SK-N-SH treated with all-trans-retinoic acid at 6 μM for 48 hours (cell line): ENCODE measurements at regions not wholly inside any gene's neighbourhood (a gene's known extent, or its start where the extent isn't known, plus 50 kb on each side); places are given as distances from the start of the nearest gene placed in this dataset.

Source experiments
- PATZ1 ChIP-seq: fragments of 250-450 bp; sonication (Bioruptor Pico); IDR thresholded peaks from 2 replicates; pipeline ENCODE4 v1.8.0; 2020; ENCODE audit warnings: mild to moderate bottlenecking, moderate library complexity, borderline replicate concordance
- TF ChIP-seq, protein P1 (sequence below): fragments of 250-450 bp; sonication (Bioruptor Pico); IDR thresholded peaks from 2 replicates; pipeline ENCODE4 v1.8.0; 2021; ENCODE audit warnings: low read depth, mild to moderate bottlenecking, moderate library complexity, borderline replicate concordance
- TF ChIP-seq, protein P2 (sequence below): fragments of 250-450 bp; sonication (Bioruptor Pico); IDR thresholded peaks from 2 replicates; pipeline ENCODE4 v1.5.0; 2020; ENCODE audit warnings: mild to moderate bottlenecking, moderate library complexity

- TF ChIP-seq, protein P1, sequence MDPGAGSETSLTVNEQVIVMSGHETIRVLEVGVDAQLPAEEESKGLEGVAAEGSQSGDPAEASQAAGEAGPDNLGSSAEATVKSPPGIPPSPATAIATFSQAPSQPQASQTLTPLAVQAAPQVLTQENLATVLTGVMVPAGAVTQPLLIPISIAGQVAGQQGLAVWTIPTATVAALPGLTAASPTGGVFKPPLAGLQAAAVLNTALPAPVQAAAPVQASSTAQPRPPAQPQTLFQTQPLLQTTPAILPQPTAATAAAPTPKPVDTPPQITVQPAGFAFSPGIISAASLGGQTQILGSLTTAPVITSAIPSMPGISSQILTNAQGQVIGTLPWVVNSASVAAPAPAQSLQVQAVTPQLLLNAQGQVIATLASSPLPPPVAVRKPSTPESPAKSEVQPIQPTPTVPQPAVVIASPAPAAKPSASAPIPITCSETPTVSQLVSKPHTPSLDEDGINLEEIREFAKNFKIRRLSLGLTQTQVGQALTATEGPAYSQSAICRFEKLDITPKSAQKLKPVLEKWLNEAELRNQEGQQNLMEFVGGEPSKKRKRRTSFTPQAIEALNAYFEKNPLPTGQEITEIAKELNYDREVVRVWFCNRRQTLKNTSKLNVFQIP (CRISPR knock-in tag) = no peak
- TF ChIP-seq, protein P2, sequence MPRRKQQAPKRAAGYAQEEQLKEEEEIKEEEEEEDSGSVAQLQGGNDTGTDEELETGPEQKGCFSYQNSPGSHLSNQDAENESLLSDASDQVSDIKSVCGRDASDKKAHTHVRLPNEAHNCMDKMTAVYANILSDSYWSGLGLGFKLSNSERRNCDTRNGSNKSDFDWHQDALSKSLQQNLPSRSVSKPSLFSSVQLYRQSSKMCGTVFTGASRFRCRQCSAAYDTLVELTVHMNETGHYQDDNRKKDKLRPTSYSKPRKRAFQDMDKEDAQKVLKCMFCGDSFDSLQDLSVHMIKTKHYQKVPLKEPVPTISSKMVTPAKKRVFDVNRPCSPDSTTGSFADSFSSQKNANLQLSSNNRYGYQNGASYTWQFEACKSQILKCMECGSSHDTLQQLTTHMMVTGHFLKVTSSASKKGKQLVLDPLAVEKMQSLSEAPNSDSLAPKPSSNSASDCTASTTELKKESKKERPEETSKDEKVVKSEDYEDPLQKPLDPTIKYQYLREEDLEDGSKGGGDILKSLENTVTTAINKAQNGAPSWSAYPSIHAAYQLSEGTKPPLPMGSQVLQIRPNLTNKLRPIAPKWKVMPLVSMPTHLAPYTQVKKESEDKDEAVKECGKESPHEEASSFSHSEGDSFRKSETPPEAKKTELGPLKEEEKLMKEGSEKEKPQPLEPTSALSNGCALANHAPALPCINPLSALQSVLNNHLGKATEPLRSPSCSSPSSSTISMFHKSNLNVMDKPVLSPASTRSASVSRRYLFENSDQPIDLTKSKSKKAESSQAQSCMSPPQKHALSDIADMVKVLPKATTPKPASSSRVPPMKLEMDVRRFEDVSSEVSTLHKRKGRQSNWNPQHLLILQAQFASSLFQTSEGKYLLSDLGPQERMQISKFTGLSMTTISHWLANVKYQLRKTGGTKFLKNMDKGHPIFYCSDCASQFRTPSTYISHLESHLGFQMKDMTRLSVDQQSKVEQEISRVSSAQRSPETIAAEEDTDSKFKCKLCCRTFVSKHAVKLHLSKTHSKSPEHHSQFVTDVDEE (CRISPR knock-in tag) = no peak
- no peak for TF ChIP-seq PATZ1 (CRISPR knock-in tag)
These were observed 828.2 kb downstream of the ADGRL2 start for GRCh38 chr1:82628887-82629286.
